Pancreas (tissue), 10 donors: ENCODE measurements at regions not wholly inside any gene's neighbourhood (a gene's known extent, or its start where the extent isn't known, plus 50 kb on each side); places are given as distances from the start of the nearest gene placed in this dataset.

ENCODE experiments used
- ATAC-seq, 4 donors: fragments of 200-7000 bp; cut with Tn5 transposase; one replicate each; pipeline versions ENCODE4 v1.8.0 to v1.9.1; 2020; ENCODE audit warnings: mild to moderate bottlenecking in 4 of 4, moderate library complexity in 4 of 4
- DNase-seq, 6 donors: peaks; one replicate each; pipeline ENCODE4 v3.0.0-alpha.2; 2020
- FAIRE-seq: peaks from 2 replicates; lab custom pipeline; 2012; peaks lifted over from hg19 to GRCh38; lab: Jason Lieb, UNC
- H3K27ac ChIP-seq, 4 donors: fragments of 200-600 bp; sonication (generic); 1 replicate in 3 of 4; 2 replicates in 1 of 4; pipeline versions ENCODE4 v1.5.0 to v1.8.0; 2020
- H3K27me3 ChIP-seq, 4 donors: fragments of 200-600 bp; one replicate each; pipeline ENCODE4 v1.8.0; 2021
- H3K36me3 ChIP-seq, 3 donors: fragments of 200-600 bp; sonication (generic) in 1 of 3; one replicate each; pipeline versions ENCODE4 v1.5.0 to v1.8.0; 2020 to 2021
- H3K4me1 ChIP-seq, 3 donors: fragments of 200-600 bp; one replicate each; pipeline ENCODE4 v1.8.0; 2021
- H3K4me3 ChIP-seq, 4 donors: fragments of 200-600 bp; sonication (generic) in 2 of 4; one replicate each; pipeline versions ENCODE4 v1.5.0 to v1.8.0; 2020 to 2021
- H3K9me3 ChIP-seq, 4 donors: fragments of 200-600 bp; one replicate each; pipeline ENCODE4 v1.8.0; 2021
- WGBS, 2 donors: extraction: QIAGEN DNeasy Blood & Tissue Kit; methylation state at CpG; one replicate each; pipeline ENCODE4 v1.1.7; 2013; 5-methylcytosine and 5-hydroxymethylcytosine counted together
- intact Hi-C, 3 donors: fragments of 100-400 bp; cut with DNase I; formaldehyde crosslinking; loops; one replicate each; pipeline versions ENCODE4 v1.11.1 to v1.14.2; 2022
- TF ChIP-seq, protein P1 (sequence below), 4 donors: fragments of 200-600 bp; sonication (generic) in 3 of 4; IDR thresholded peaks; one replicate each; pipeline versions ENCODE4 v1.5.0 to v1.8.0; 2021; ENCODE audit warnings: antibody characterized with exemption in 4 of 4
- donor health status: healthy with polysubstance abuse.
- donor health status: DM: no; HTN: no; CAD: no; lungs with moderate emphysema.
- donor health status: DM: no; HTN: no; CAD: no.
- donor health status: control.
- donor health status: control.
- donor health status: Bipolar disorder and iron deficiency.
- donor health status: DM: yes; HTN: yes; CAD: no.
- donor health status: DM: no; HTN: no; CAD: no.
- donor health status: DM: no; HTN: no; CAD: no.
- donor health status: DM: yes; HTN: yes; CAD: no.

DNA sequence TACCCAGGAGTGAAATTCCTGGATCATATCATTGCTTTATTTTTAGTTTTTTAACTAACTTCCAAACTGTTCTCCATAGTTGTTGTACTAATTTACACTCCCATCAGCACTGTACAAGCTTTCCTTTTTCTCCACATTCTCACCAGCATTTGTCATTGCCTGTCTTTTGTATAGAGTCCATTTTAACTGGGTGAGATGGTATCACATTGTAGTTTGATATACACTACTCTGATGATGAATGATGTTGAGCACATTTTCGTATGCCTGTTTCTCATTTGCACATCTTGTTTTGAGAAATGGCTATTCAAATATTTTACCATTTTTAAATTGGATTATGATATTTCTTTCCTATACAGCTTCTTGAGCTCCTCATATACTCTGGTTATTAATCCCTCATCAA lies 1586.6 kb downstream of the SI start:
- DNase-seq (no peak), ATAC-seq (no peak), FAIRE-seq (no peak)
- Histone ChIP-seq H3K9me3 (no peaks in the 10 kb centered on the region), H3K36me3 (no peaks in the 10 kb centered on the region), H3K4me1 (no peaks in the 10 kb centered on the region), H3K4me3 (no peak overlapping the region), H3K27ac (no peak overlapping the region), H3K27me3 (no peaks in the 10 kb centered on the region)
- intact Hi-C loops: no loop called here
- 36 to 40% methylated on average over 1 of the region's 1 CpG for WGBS, 2 donors
- TF ChIP-seq, protein P1, sequence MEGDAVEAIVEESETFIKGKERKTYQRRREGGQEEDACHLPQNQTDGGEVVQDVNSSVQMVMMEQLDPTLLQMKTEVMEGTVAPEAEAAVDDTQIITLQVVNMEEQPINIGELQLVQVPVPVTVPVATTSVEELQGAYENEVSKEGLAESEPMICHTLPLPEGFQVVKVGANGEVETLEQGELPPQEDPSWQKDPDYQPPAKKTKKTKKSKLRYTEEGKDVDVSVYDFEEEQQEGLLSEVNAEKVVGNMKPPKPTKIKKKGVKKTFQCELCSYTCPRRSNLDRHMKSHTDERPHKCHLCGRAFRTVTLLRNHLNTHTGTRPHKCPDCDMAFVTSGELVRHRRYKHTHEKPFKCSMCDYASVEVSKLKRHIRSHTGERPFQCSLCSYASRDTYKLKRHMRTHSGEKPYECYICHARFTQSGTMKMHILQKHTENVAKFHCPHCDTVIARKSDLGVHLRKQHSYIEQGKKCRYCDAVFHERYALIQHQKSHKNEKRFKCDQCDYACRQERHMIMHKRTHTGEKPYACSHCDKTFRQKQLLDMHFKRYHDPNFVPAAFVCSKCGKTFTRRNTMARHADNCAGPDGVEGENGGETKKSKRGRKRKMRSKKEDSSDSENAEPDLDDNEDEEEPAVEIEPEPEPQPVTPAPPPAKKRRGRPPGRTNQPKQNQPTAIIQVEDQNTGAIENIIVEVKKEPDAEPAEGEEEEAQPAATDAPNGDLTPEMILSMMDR (IDR thresholded peaks at IDR 0.05): no peak

DNA sequence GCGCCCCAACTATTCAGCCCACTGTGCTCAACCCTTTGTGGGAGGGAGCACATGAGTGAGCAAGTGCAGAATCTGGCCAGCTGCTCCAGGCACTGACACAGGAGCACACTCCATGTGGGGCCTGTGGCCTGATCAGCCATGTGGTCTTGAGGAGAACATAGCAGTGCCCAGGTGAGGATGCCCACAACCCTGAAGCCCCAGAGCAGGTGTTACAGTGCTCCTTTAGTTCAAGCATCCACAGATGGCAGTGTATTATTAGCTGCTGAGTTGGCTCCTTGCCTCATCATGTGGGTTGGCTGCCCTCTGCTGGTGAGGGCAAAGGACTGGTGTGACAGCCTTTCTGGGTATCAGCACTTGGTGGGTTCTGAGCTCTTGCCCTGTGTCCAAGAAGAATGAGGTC lies 1588.2 kb downstream of the SI start:
- DNase-seq: peak; percentile 29 to 72 (median 55)
- no peak for FAIRE-seq
- H3K27me3 ChIP-seq: no peaks in the 10 kb centered on the region
- TF ChIP-seq, protein P1 (IDR thresholded peaks at IDR 0.05): peak in 3 of 4 donors; percentile 27 to 34 (median 28)
- intact Hi-C loops: no loop called here
- H3K27ac ChIP-seq: no peak overlapping the region
- H3K4me3 ChIP-seq: no peak overlapping the region
- H3K9me3 ChIP-seq: no peaks in the 10 kb centered on the region
- H3K36me3 ChIP-seq: no peaks in the 10 kb centered on the region
- no peaks in the 10 kb centered on the region for H3K4me1 ChIP-seq
- peak; percentile 31 to 86 (median 80) for ATAC-seq
- WGBS, 2 donors: 94 to 100% methylated on average over 1 of the region's 1 CpG

DNA sequence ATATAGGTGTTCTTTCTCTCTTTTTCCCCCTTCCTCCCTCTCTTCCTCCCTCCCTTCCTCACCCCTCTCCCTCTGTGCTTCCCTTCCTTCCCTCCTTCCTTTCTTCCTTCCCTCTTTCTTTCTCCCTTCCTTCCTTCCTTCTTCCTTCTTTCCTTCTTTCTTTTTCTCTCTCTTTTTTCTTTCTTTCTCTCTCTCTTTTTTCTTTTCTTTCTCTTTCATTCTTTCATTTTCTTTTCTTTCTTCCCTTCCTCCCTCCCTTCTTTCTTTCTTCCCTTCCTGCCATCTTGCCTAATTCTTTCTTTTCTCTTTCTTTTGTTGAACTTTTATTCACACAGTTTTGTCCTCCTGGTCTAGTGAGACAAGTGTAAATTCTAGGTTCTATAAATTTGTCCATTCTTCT lies 1595.6 kb downstream of the SI start:
- no peak overlapping the region for H3K4me3 ChIP-seq
- TF ChIP-seq, protein P1 (IDR thresholded peaks at IDR 0.05): no peak
- intact Hi-C loops: no loop called here
- H3K9me3 ChIP-seq: no peaks in the 10 kb centered on the region
- H3K27ac ChIP-seq: no peak overlapping the region
- H3K27me3 ChIP-seq: no peaks in the 10 kb centered on the region
- no peak for FAIRE-seq
- ATAC-seq: no peak
- no peak for DNase-seq
- H3K36me3 ChIP-seq: no peaks in the 10 kb centered on the region
- H3K4me1 ChIP-seq: no peaks in the 10 kb centered on the region

DNA sequence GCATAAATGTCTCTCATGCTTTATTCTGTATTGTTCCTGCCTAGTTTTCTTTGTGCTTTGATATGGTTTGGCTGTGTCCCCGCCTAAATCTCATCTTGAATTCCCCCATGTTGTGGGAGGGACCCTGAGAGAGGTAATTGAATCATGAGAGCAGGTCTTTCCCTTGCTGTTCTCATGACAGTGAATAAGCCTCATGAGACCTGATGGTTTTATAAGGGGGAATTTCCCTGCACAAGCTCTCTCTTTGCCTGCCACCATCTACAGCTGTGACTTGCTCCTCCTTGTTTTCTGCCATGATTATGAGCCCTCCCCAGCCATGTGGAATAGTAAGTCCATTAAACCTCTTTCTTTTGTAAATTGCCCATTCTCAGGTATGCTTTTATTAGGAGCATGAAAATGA lies 1596.6 kb downstream of the SI start:
- H3K36me3 ChIP-seq: no peaks in the 10 kb centered on the region
- WGBS, 2 donors: 42 to 44% methylated on average over 1 of the region's 1 CpG
- H3K4me1 ChIP-seq: no peaks in the 10 kb centered on the region
- no peak for DNase-seq
- no peaks in the 10 kb centered on the region for H3K9me3 ChIP-seq
- intact Hi-C loops: no loop called here
- no peaks in the 10 kb centered on the region for H3K27me3 ChIP-seq
- no peak for FAIRE-seq
- TF ChIP-seq, protein P1 (IDR thresholded peaks at IDR 0.05): no peak
- no peak for ATAC-seq
- no peak overlapping the region for H3K27ac ChIP-seq
- H3K4me3 ChIP-seq: no peak overlapping the region

DNA sequence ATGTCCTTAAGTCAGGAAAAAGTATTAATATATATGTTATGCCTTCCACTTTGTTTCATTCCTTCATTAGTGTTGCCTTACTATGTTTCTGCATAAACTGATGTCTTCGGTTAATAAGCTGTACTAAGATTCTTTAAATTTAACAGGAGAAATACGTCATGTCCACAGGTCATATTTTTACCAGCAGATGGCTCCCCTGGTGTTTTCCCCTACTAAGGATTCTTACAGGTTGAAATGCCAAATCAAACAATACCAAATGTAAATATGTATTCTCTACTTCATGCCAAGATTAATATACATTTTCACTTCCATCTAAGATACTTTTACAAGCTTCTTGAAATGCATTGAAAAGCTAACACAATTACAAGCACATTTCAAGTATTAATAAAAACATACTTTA lies 1602.1 kb downstream of the SI start:
- TF ChIP-seq, protein P1 (IDR thresholded peaks at IDR 0.05): no peak
- H3K4me1 ChIP-seq: no peaks in the 10 kb centered on the region
- H3K36me3 ChIP-seq: no peaks in the 10 kb centered on the region
- H3K27me3 ChIP-seq: no peaks in the 10 kb centered on the region
- WGBS, 2 donors: 21 to 22% methylated on average over 2 of the region's 2 CpGs
- no peaks in the 10 kb centered on the region for H3K9me3 ChIP-seq
- DNase-seq: no peak
- no peak overlapping the region for H3K27ac ChIP-seq
- FAIRE-seq: no peak
- no peak overlapping the region for H3K4me3 ChIP-seq
- intact Hi-C loops: no loop called here
- ATAC-seq: peak in 3 of 4 donors; percentile 36 to 67 (median 65)
